ENCODE measurements at regions not wholly inside any gene's neighbourhood (a gene's known extent, or its start where the extent isn't known, plus 50 kb on each side); places are given as distances from the start of the nearest gene placed in this dataset.

- BruUV-seq (replicated peaks): no TSS peak
- DNase-seq: no peak
- Histone ChIP-seq H3K9me2 (ENCODE audit: insufficient read depth) (no peaks in the 10 kb centered on the region; the same call in 1 of the 2 replicates), H3K27ac (no peak overlapping the region), H3K79me2 (ENCODE audit: low read depth) (no peaks in the 10 kb centered on the region), H3K4me3 (no peak overlapping the region), H3K9me3 (ENCODE audit: insufficient read depth, low read depth) (no peaks in the 10 kb centered on the region), H3F3A (ENCODE audit: insufficient read depth, low read depth) (no peaks in the 10 kb centered on the region), H4K20me1 (ENCODE audit: insufficient read depth) (no peaks in the 10 kb centered on the region), H3K4me2 (no peak overlapping the region), H3K36me3 (ENCODE audit: low read depth) (no peaks in the 10 kb centered on the region), H2AFZ (no peak overlapping the region), H3K27me3 (ENCODE audit: insufficient read depth, low read depth) (no peaks in the 10 kb centered on the region; the same call in 1 of the 2 replicates), H3K4me1 (replicated peaks; ENCODE audit: insufficient read depth) (no peaks in the 10 kb centered on the region)
- ChIA-PET POLR2A (ENCODE audit: unreplicated experiment) (no interaction called here), CTCF (no interaction called here)
- TF ChIP-seq, protein P1, sequence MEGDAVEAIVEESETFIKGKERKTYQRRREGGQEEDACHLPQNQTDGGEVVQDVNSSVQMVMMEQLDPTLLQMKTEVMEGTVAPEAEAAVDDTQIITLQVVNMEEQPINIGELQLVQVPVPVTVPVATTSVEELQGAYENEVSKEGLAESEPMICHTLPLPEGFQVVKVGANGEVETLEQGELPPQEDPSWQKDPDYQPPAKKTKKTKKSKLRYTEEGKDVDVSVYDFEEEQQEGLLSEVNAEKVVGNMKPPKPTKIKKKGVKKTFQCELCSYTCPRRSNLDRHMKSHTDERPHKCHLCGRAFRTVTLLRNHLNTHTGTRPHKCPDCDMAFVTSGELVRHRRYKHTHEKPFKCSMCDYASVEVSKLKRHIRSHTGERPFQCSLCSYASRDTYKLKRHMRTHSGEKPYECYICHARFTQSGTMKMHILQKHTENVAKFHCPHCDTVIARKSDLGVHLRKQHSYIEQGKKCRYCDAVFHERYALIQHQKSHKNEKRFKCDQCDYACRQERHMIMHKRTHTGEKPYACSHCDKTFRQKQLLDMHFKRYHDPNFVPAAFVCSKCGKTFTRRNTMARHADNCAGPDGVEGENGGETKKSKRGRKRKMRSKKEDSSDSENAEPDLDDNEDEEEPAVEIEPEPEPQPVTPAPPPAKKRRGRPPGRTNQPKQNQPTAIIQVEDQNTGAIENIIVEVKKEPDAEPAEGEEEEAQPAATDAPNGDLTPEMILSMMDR (conservative IDR thresholded peaks at IDR 0.05): no peak
- TF ChIP-seq EZH2 (IDR thresholded peaks at IDR 0.05; ENCODE audit: low read depth): no peak
- intact Hi-C loops (cut with micrococcal nuclease; ENCODE audit: unreplicated experiment): no loop called here
Observed at GRCh38 chr18:10374195-10374594, 80.2 kb upstream of the APCDD1 start.

DNA sequence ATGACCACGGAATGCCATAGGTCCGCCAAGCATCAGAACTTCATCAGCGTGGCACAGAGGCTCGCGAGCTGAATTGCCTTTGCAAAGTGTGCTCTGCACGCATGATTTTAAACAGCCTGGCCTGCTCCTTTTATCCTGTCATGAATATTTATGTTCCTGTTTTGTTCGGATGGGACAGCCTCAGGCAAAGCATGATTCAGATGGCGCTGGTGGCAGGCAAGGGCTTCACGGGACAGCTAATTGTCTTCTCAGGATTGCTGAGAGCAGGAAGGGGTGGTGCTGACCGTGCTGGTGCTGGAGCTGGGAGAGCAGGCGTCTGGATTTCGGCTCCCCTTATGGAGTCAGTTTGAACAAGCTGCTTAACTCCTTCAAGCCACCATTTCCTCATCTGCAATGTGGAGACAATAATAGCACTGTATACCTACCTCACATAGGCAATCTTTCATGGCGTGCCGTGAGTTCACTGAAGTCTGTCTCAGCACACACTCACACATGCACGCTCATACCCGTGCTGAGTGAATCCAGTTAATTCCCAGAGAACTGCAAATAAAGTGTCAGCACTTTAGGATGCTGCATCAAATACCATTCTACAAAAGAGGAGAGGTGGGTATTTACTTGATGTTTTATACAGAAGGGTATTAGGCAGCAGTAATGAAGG is 79.7 kb upstream of the APCDD1 start:
- Histone ChIP-seq H3K4me2 (no peak overlapping the region), H3K9me2 (ENCODE audit: insufficient read depth) (no peaks in the 10 kb centered on the region; the same call in 1 of the 2 replicates), H3K4me1 (replicated peaks; ENCODE audit: insufficient read depth) (no peaks in the 10 kb centered on the region), H3K36me3 (ENCODE audit: low read depth) (no peaks in the 10 kb centered on the region), H3K79me2 (ENCODE audit: low read depth) (no peaks in the 10 kb centered on the region), H3K27ac (no peak overlapping the region), H3K9me3 (ENCODE audit: insufficient read depth, low read depth) (no peaks in the 10 kb centered on the region), H3K27me3 (ENCODE audit: insufficient read depth, low read depth) (no peaks in the 10 kb centered on the region; the same call in 1 of the 2 replicates), H4K20me1 (ENCODE audit: insufficient read depth) (no peaks in the 10 kb centered on the region), H3K4me3 (no peak overlapping the region), H2AFZ (no peak overlapping the region), H3F3A (ENCODE audit: insufficient read depth, low read depth) (no peaks in the 10 kb centered on the region)
- no TSS peak for BruUV-seq (replicated peaks)
- intact Hi-C loops (cut with micrococcal nuclease; ENCODE audit: unreplicated experiment): no loop called here
- DNase-seq: no peak
- ChIA-PET CTCF (no interaction called here), POLR2A (ENCODE audit: unreplicated experiment) (no interaction called here)
- TF ChIP-seq, protein P1 (conservative IDR thresholded peaks at IDR 0.05): no peak
- TF ChIP-seq EZH2 (IDR thresholded peaks at IDR 0.05; ENCODE audit: low read depth): no peak

DNA sequence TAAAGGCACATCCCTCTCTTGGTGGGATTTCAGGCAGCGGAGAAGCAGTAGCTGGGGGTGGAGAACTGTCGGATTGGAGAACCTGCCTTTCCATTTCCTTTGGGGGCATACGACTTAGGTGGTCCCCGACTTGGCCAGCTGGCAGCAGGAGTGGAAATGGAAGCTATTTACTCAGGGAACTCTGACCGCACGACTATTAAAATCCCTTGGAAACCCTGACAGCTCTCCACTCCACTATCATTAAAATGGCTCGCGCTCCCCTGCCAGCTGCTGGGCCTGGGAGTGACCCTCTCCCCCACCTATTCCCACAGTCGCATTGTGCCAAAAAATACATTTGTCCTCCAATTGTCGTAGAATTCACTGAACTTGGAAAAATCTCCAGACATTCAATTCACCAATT is 77.7 kb upstream of the APCDD1 start:
- Histone ChIP-seq H3F3A (ENCODE audit: insufficient read depth, low read depth) (no peaks in the 10 kb centered on the region), H3K4me3 (no peak overlapping the region), H3K4me1 (replicated peaks; ENCODE audit: insufficient read depth) (no peaks in the 10 kb centered on the region), H3K27me3 (ENCODE audit: insufficient read depth, low read depth) (no peaks in the 10 kb centered on the region; the same call in 1 of the 2 replicates), H3K4me2 (no peak overlapping the region), H3K27ac (no peak overlapping the region), H4K20me1 (ENCODE audit: insufficient read depth) (no peaks in the 10 kb centered on the region), H2AFZ (no peak overlapping the region), H3K9me2 (ENCODE audit: insufficient read depth) (no peaks in the 10 kb centered on the region), H3K79me2 (ENCODE audit: low read depth) (no peaks in the 10 kb centered on the region), H3K36me3 (ENCODE audit: low read depth) (no peaks in the 10 kb centered on the region), H3K9me3 (ENCODE audit: insufficient read depth, low read depth) (no peaks in the 10 kb centered on the region)
- intact Hi-C loops (cut with micrococcal nuclease; ENCODE audit: unreplicated experiment): no loop called here
- no peak for TF ChIP-seq EZH2 (IDR thresholded peaks at IDR 0.05; ENCODE audit: low read depth)
- TF ChIP-seq, protein P1 (conservative IDR thresholded peaks at IDR 0.05): no peak
- ChIA-PET CTCF (no interaction called here), POLR2A (ENCODE audit: unreplicated experiment) (no interaction called here)
- no peak for DNase-seq
- BruUV-seq (replicated peaks): no TSS peak
